ENCODE measurements at regions not wholly inside any gene's neighbourhood (a gene's known extent, or its start where the extent isn't known, plus 50 kb on each side); places are given as distances from the start of the nearest gene placed in this dataset.

DNA sequence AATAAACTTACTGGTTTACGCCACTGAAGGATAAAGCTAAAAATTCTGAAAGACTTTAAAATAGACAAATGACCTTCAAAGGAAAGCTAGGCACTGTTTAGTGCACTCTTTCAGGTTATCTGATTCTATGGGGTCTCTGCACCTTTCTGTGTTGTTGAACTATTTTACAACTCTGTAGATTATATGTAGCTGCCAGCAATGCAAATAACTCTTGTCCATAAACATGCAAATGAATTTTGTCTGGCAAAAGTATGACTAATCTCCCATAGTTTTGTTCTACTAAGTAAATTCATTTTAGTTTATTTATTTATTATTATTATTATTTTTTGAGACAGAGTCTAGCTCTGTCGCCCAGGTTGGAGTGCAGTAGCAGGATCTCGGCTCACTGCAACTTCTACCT lies 266.3 kb upstream of the CCDC196 start:
- TF ChIP-seq, protein P1, sequence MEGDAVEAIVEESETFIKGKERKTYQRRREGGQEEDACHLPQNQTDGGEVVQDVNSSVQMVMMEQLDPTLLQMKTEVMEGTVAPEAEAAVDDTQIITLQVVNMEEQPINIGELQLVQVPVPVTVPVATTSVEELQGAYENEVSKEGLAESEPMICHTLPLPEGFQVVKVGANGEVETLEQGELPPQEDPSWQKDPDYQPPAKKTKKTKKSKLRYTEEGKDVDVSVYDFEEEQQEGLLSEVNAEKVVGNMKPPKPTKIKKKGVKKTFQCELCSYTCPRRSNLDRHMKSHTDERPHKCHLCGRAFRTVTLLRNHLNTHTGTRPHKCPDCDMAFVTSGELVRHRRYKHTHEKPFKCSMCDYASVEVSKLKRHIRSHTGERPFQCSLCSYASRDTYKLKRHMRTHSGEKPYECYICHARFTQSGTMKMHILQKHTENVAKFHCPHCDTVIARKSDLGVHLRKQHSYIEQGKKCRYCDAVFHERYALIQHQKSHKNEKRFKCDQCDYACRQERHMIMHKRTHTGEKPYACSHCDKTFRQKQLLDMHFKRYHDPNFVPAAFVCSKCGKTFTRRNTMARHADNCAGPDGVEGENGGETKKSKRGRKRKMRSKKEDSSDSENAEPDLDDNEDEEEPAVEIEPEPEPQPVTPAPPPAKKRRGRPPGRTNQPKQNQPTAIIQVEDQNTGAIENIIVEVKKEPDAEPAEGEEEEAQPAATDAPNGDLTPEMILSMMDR (IDR thresholded peaks at IDR 0.05): no peak
- no peak for TF ChIP-seq POLR2A (IDR thresholded peaks at IDR 0.05)
